ENCODE measurements at regions not wholly inside any gene's neighbourhood (a gene's known extent, or its start where the extent isn't known, plus 50 kb on each side); places are given as distances from the start of the nearest gene placed in this dataset.

DNA sequence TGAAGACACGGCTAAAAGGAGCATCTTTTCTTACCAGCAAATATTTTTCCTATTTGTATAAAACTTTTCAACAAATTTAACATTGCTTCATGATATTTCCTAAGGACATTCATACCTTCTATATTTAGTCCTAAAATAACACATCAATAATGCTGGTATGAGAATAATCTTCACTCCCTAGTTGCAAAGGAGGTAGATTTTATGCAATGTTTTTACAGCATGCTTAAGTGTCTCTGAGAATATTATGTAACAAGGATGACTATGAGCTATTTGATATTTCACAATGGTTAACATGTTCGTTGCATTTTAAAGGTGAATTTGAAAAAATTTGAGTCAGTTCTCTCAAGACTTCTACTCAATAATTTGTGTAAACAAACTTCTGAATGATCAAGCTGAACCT, 506.7 kb downstream of the NUP35 start:
- 100% methylated on average over 1 of the region's 2 CpGs for WGBS (ENCODE audit: insufficient coverage)
- Histone ChIP-seq H3K4me1 (ENCODE audit: control extremely low read depth in 1 of 4, control insufficient read depth in 4 of 4, insufficient read depth in 4 of 4, low read length in 3 of 4) (no peaks in the 10 kb centered on the region), H3K36me3 (ENCODE audit: control insufficient read depth in 4 of 4, insufficient read depth in 4 of 4, low read length in 3 of 4) (no peaks in the 10 kb centered on the region), H3K9me3 (ENCODE audit: control extremely low read depth in 1 of 5, control insufficient read depth in 4 of 5, insufficient read depth in 2 of 5, low read depth in 1 of 5, low read length in 4 of 5) (peaks cover 0 to 2% (median 0%) of the 10 kb centered on the region in 5 experiments), H3K27me3 (replicated peaks in 2 of 5; ENCODE audit: control insufficient read depth in 4 of 5, insufficient read depth in 5 of 5, low read length in 4 of 5) (no peaks in the 10 kb centered on the region), H3K4me3 (ENCODE audit: control insufficient read depth in 1 of 7, extremely low read depth in 1 of 7, insufficient read depth in 4 of 7, low read depth in 2 of 7, low read length in 6 of 7) (no peak overlapping the region), H3K27ac (ENCODE audit: insufficient read depth in 1 of 2, low read depth in 1 of 2, low read length in 2 of 2, poor library complexity in 1 of 2, severe bottlenecking in 2 of 2) (no peak overlapping the region)
- CTCF ChIA-PET: no interaction called here
- POLR2A ChIA-PET: no interaction called here
- no peak for DNase-seq

DNA sequence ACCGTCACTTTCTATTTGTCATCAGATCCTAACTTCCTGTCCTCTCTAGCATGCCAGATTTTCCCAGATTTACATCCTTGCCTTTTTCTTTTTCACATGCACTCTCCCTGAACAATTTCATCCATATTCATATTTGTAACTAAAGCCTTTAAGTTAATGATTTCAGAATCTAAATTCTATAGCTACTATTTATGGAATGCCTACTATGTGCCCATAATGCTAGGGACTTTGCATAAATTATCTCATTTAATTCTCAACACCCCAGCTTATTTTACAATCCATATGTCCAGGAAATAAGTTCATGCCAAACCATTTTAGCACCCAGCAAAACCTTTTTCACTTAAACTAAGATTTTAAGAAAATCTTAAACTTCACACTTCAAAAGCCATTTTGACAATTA, 531.9 kb downstream of the NUP35 start:
- CTCF ChIA-PET: no interaction called here
- no peaks in the 10 kb centered on the region for H3K9me3 ChIP-seq (ENCODE audit: control extremely low read depth in 1 of 5, control insufficient read depth in 4 of 5, insufficient read depth in 2 of 5, low read depth in 1 of 5, low read length in 4 of 5)
- no peaks in the 10 kb centered on the region for H3K27me3 ChIP-seq (replicated peaks in 2 of 5; ENCODE audit: control insufficient read depth in 4 of 5, insufficient read depth in 5 of 5, low read length in 4 of 5)
- no peaks in the 10 kb centered on the region for H3K4me1 ChIP-seq (ENCODE audit: control extremely low read depth in 1 of 4, control insufficient read depth in 4 of 4, insufficient read depth in 4 of 4, low read length in 3 of 4)
- POLR2A ChIA-PET: no interaction called here
- no peak overlapping the region for H3K27ac ChIP-seq (ENCODE audit: insufficient read depth in 1 of 2, low read depth in 1 of 2, low read length in 2 of 2, poor library complexity in 1 of 2, severe bottlenecking in 2 of 2)
- no peaks in the 10 kb centered on the region for H3K36me3 ChIP-seq (ENCODE audit: control insufficient read depth in 4 of 4, insufficient read depth in 4 of 4, low read length in 3 of 4)
- 70% methylated on average over 1 of the region's 1 CpG for WGBS (ENCODE audit: insufficient coverage)
- no peak overlapping the region for H3K4me3 ChIP-seq (ENCODE audit: control insufficient read depth in 1 of 7, extremely low read depth in 1 of 7, insufficient read depth in 4 of 7, low read depth in 2 of 7, low read length in 6 of 7)
- no peak for DNase-seq

DNA sequence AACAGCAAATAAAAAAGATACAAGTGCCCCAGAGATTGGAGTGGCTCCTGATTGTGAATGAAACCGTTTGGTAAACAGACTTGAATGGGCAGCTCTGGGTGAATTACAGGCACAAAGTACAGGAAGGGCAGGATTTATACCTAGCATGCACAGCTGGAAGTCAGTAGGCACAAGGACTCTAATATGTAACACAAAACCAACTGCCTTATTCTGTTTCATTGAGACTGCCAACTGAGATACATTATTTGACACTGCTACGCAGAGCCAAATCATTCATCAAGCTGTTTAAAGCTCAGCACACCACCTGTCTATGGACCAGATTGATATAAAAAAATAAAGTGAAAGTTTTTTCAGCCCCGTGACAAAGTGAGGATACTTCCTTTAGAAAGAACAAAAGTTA, 541.2 kb downstream of the NUP35 start:
- Histone ChIP-seq H3K27ac (ENCODE audit: insufficient read depth in 1 of 2, low read depth in 1 of 2, low read length in 2 of 2, poor library complexity in 1 of 2, severe bottlenecking in 2 of 2) (no peak overlapping the region), H3K4me3 (ENCODE audit: control insufficient read depth in 1 of 7, extremely low read depth in 1 of 7, insufficient read depth in 4 of 7, low read depth in 2 of 7, low read length in 6 of 7) (no peak overlapping the region), H3K36me3 (ENCODE audit: control insufficient read depth in 4 of 4, insufficient read depth in 4 of 4, low read length in 3 of 4) (no peaks in the 10 kb centered on the region), H3K27me3 (replicated peaks in 2 of 5; ENCODE audit: control insufficient read depth in 4 of 5, insufficient read depth in 5 of 5, low read length in 4 of 5) (no peaks in the 10 kb centered on the region), H3K9me3 (ENCODE audit: control extremely low read depth in 1 of 5, control insufficient read depth in 4 of 5, insufficient read depth in 2 of 5, low read depth in 1 of 5, low read length in 4 of 5) (no peaks in the 10 kb centered on the region), H3K4me1 (ENCODE audit: control extremely low read depth in 1 of 4, control insufficient read depth in 4 of 4, insufficient read depth in 4 of 4, low read length in 3 of 4) (no peaks in the 10 kb centered on the region)
- CTCF ChIA-PET: no interaction called here
- POLR2A ChIA-PET: no interaction called here
- 36% methylated on average over 1 of the region's 3 CpGs for WGBS (ENCODE audit: insufficient coverage)
- DNase-seq: no peak

DNA sequence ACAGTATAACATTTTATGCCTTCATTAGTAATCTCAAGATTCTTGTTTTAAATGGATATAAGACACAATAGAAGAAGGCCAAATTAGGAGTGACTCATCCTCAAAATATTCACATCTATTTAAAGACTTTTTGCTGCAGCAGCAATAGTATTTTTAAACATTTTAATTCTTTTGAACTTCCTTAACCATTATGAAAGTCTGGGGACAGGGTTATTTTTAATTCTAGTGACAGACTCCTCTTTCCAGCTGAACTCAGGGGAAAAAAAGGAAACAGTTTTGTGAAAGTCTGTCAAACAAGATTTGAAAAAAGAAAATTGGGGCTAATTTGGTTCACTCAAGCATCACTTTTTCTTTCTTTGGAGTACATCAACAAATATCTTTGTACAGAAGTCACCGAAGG, 541.8 kb downstream of the NUP35 start:
- Histone ChIP-seq H3K27ac (ENCODE audit: insufficient read depth in 1 of 2, low read depth in 1 of 2, low read length in 2 of 2, poor library complexity in 1 of 2, severe bottlenecking in 2 of 2) (no peak overlapping the region), H3K4me3 (ENCODE audit: control insufficient read depth in 1 of 7, extremely low read depth in 1 of 7, insufficient read depth in 4 of 7, low read depth in 2 of 7, low read length in 6 of 7) (no peak overlapping the region), H3K36me3 (ENCODE audit: control insufficient read depth in 4 of 4, insufficient read depth in 4 of 4, low read length in 3 of 4) (no peaks in the 10 kb centered on the region), H3K27me3 (replicated peaks in 2 of 5; ENCODE audit: control insufficient read depth in 4 of 5, insufficient read depth in 5 of 5, low read length in 4 of 5) (no peaks in the 10 kb centered on the region), H3K9me3 (ENCODE audit: control extremely low read depth in 1 of 5, control insufficient read depth in 4 of 5, insufficient read depth in 2 of 5, low read depth in 1 of 5, low read length in 4 of 5) (no peaks in the 10 kb centered on the region), H3K4me1 (ENCODE audit: control extremely low read depth in 1 of 4, control insufficient read depth in 4 of 4, insufficient read depth in 4 of 4, low read length in 3 of 4) (no peaks in the 10 kb centered on the region)
- CTCF ChIA-PET: no interaction called here
- DNase-seq: no peak
- POLR2A ChIA-PET: no interaction called here
- no CpG with 5 or more reads among the region's 1 CpG for WGBS (ENCODE audit: insufficient coverage)

DNA sequence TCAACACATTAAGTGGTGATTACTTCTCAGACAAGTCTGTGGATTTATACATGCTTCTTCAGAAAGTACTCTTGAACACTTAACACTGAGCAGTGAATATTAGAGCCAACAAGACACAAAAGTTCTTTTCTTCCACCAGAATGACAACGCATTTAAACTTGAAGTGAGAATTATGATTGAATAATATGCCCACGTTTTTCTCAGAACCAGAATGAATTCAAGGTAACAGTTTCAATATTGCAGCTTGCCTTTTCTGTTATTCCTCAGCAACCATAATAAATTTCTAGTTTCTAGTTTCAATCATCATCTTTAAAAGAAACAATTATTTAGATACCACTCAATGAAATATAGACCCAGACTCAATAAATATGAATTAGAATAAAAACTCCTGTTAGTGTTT, 547.0 kb downstream of the NUP35 start:
- Histone ChIP-seq H3K36me3 (ENCODE audit: control insufficient read depth in 4 of 4, insufficient read depth in 4 of 4, low read length in 3 of 4) (no peaks in the 10 kb centered on the region), H3K4me1 (ENCODE audit: control extremely low read depth in 1 of 4, control insufficient read depth in 4 of 4, insufficient read depth in 4 of 4, low read length in 3 of 4) (no peaks in the 10 kb centered on the region), H3K27ac (ENCODE audit: insufficient read depth in 1 of 2, low read depth in 1 of 2, low read length in 2 of 2, poor library complexity in 1 of 2, severe bottlenecking in 2 of 2) (no peak overlapping the region), H3K27me3 (replicated peaks in 2 of 5; ENCODE audit: control insufficient read depth in 4 of 5, insufficient read depth in 5 of 5, low read length in 4 of 5) (no peaks in the 10 kb centered on the region), H3K4me3 (ENCODE audit: control insufficient read depth in 1 of 7, extremely low read depth in 1 of 7, insufficient read depth in 4 of 7, low read depth in 2 of 7, low read length in 6 of 7) (no peak overlapping the region), H3K9me3 (ENCODE audit: control extremely low read depth in 1 of 5, control insufficient read depth in 4 of 5, insufficient read depth in 2 of 5, low read depth in 1 of 5, low read length in 4 of 5) (no peaks in the 10 kb centered on the region)
- POLR2A ChIA-PET: no interaction called here
- DNase-seq: no peak
- CTCF ChIA-PET: no interaction called here
- WGBS (ENCODE audit: insufficient coverage): no CpG with 5 or more reads among the region's 2 CpGs

DNA sequence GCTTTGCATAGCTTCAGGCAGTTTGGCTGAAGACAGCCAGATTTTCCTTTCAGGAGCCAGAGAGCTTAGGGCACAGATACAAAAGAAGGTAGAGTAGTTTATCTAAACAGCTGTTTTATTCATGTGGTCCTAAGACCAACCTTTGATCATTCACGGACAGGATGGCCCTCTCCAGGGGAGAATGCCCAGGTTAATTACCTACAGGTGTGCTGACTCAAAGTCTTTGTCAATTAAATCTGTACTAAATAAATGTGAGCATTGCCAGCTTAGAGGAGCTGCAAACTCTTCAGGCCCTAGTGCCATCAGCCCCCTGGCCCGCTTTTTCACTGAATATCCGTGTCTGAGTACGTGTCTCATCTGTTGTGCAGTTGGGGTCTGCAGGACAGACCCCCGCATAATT, 554.7 kb downstream of the NUP35 start:
- H3K4me1 ChIP-seq (ENCODE audit: control extremely low read depth in 1 of 4, control insufficient read depth in 4 of 4, insufficient read depth in 4 of 4, low read length in 3 of 4): no peaks in the 10 kb centered on the region
- H3K27ac ChIP-seq (ENCODE audit: insufficient read depth in 1 of 2, low read depth in 1 of 2, low read length in 2 of 2, poor library complexity in 1 of 2, severe bottlenecking in 2 of 2): no peak overlapping the region
- 63% methylated on average over 2 of the region's 5 CpGs for WGBS (ENCODE audit: insufficient coverage)
- H3K4me3 ChIP-seq (ENCODE audit: control insufficient read depth in 1 of 7, extremely low read depth in 1 of 7, insufficient read depth in 4 of 7, low read depth in 2 of 7, low read length in 6 of 7): no peak overlapping the region
- CTCF ChIA-PET: no interaction called here
- H3K36me3 ChIP-seq (ENCODE audit: control insufficient read depth in 4 of 4, insufficient read depth in 4 of 4, low read length in 3 of 4): no peaks in the 10 kb centered on the region
- POLR2A ChIA-PET: no interaction called here
- H3K27me3 ChIP-seq (replicated peaks in 2 of 5; ENCODE audit: control insufficient read depth in 4 of 5, insufficient read depth in 5 of 5, low read length in 4 of 5): no peaks in the 10 kb centered on the region
- no peaks in the 10 kb centered on the region for H3K9me3 ChIP-seq (ENCODE audit: control extremely low read depth in 1 of 5, control insufficient read depth in 4 of 5, insufficient read depth in 2 of 5, low read depth in 1 of 5, low read length in 4 of 5)
- DNase-seq: no peak

DNA sequence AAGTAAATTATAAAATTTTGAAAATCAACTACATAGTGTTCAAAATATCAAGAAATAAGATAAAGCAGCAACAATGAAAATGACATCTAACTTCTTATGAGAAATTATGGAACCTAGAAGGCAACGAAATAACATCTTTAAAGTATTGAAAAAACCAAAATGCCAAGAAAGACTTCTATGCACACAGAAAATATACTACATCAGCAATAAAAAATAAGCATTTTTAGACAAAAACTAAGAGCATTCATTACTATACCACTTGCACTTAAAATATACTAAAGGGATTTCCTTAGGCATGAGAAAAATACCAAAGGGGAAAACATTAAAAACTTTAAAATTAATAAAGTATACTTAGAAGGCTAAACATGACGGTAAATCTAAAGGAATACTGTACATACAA, 556.3 kb downstream of the NUP35 start:
- no peaks in the 10 kb centered on the region for H3K36me3 ChIP-seq (ENCODE audit: control insufficient read depth in 4 of 4, insufficient read depth in 4 of 4, low read length in 3 of 4)
- H3K4me3 ChIP-seq (ENCODE audit: control insufficient read depth in 1 of 7, extremely low read depth in 1 of 7, insufficient read depth in 4 of 7, low read depth in 2 of 7, low read length in 6 of 7): no peak overlapping the region
- WGBS (ENCODE audit: insufficient coverage): no CpG with 5 or more reads among the region's 2 CpGs
- no peaks in the 10 kb centered on the region for H3K27me3 ChIP-seq (replicated peaks in 2 of 5; ENCODE audit: control insufficient read depth in 4 of 5, insufficient read depth in 5 of 5, low read length in 4 of 5)
- no peaks in the 10 kb centered on the region for H3K9me3 ChIP-seq (ENCODE audit: control extremely low read depth in 1 of 5, control insufficient read depth in 4 of 5, insufficient read depth in 2 of 5, low read depth in 1 of 5, low read length in 4 of 5)
- CTCF ChIA-PET: no interaction called here
- no peak for DNase-seq
- H3K4me1 ChIP-seq (ENCODE audit: control extremely low read depth in 1 of 4, control insufficient read depth in 4 of 4, insufficient read depth in 4 of 4, low read length in 3 of 4): no peaks in the 10 kb centered on the region
- POLR2A ChIA-PET: no interaction called here
- H3K27ac ChIP-seq (ENCODE audit: insufficient read depth in 1 of 2, low read depth in 1 of 2, low read length in 2 of 2, poor library complexity in 1 of 2, severe bottlenecking in 2 of 2): no peak overlapping the region

DNA sequence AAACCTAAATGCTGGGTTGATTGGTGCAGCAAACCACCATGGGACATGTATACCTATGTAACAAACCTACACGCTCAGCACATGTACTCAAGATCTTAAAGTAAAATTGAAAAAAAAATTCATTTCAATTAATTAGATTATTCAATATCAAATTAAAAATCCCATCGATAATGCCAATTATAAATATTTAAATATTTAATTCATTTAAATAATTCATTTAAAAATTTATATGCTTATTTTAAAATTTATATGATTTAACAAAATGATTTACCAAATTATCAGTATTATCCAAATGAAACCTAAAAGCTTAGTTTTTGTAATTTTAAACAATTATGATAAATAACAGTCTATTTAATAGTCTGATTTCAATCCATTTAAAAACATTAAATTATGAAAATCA, 560.4 kb downstream of the NUP35 start:
- Histone ChIP-seq H3K9me3 (ENCODE audit: control extremely low read depth in 1 of 5, control insufficient read depth in 4 of 5, insufficient read depth in 2 of 5, low read depth in 1 of 5, low read length in 4 of 5) (peaks cover 0 to 1% (median 0%) of the 10 kb centered on the region in 5 experiments), H3K36me3 (ENCODE audit: control insufficient read depth in 4 of 4, insufficient read depth in 4 of 4, low read length in 3 of 4) (no peaks in the 10 kb centered on the region), H3K4me3 (ENCODE audit: control insufficient read depth in 1 of 7, extremely low read depth in 1 of 7, insufficient read depth in 4 of 7, low read depth in 2 of 7, low read length in 6 of 7) (no peak overlapping the region), H3K27ac (ENCODE audit: insufficient read depth in 1 of 2, low read depth in 1 of 2, low read length in 2 of 2, poor library complexity in 1 of 2, severe bottlenecking in 2 of 2) (no peak overlapping the region), H3K27me3 (replicated peaks in 2 of 5; ENCODE audit: control insufficient read depth in 4 of 5, insufficient read depth in 5 of 5, low read length in 4 of 5) (no peaks in the 10 kb centered on the region), H3K4me1 (ENCODE audit: control extremely low read depth in 1 of 4, control insufficient read depth in 4 of 4, insufficient read depth in 4 of 4, low read length in 3 of 4) (no peaks in the 10 kb centered on the region)
- DNase-seq: no peak
- no CpG with 5 or more reads among the region's 2 CpGs for WGBS (ENCODE audit: insufficient coverage)
- ChIA-PET POLR2A (no interaction called here), CTCF (no interaction called here)

Measured in common myeloid progenitor, CD34-positive (primary cell).